Pancreas (tissue), 10 donors: ENCODE measurements at regions not wholly inside any gene's neighbourhood (a gene's known extent, or its start where the extent isn't known, plus 50 kb on each side); places are given as distances from the start of the nearest gene placed in this dataset.

ENCODE experiments used
- ATAC-seq, 4 donors: fragments of 200-7000 bp; cut with Tn5 transposase; one replicate each; pipeline versions ENCODE4 v1.8.0 to v1.9.1; 2020; ENCODE audit warnings: mild to moderate bottlenecking in 4 of 4, moderate library complexity in 4 of 4
- DNase-seq, 6 donors: peaks; one replicate each; pipeline ENCODE4 v3.0.0-alpha.2; 2020
- FAIRE-seq: peaks from 2 replicates; lab custom pipeline; 2012; peaks lifted over from hg19 to GRCh38; lab: Jason Lieb, UNC
- H3K27ac ChIP-seq, 4 donors: fragments of 200-600 bp; sonication (generic); 1 replicate in 3 of 4; 2 replicates in 1 of 4; pipeline versions ENCODE4 v1.5.0 to v1.8.0; 2020
- H3K27me3 ChIP-seq, 4 donors: fragments of 200-600 bp; one replicate each; pipeline ENCODE4 v1.8.0; 2021
- H3K36me3 ChIP-seq, 3 donors: fragments of 200-600 bp; sonication (generic) in 1 of 3; one replicate each; pipeline versions ENCODE4 v1.5.0 to v1.8.0; 2020 to 2021
- H3K4me1 ChIP-seq, 3 donors: fragments of 200-600 bp; one replicate each; pipeline ENCODE4 v1.8.0; 2021
- H3K4me3 ChIP-seq, 4 donors: fragments of 200-600 bp; sonication (generic) in 2 of 4; one replicate each; pipeline versions ENCODE4 v1.5.0 to v1.8.0; 2020 to 2021
- H3K9me3 ChIP-seq, 4 donors: fragments of 200-600 bp; one replicate each; pipeline ENCODE4 v1.8.0; 2021
- CTCF ChIP-seq, 4 donors: fragments of 200-600 bp; sonication (generic) in 3 of 4; IDR thresholded peaks; one replicate each; pipeline versions ENCODE4 v1.5.0 to v1.8.0; 2021; ENCODE audit warnings: antibody characterized with exemption in 4 of 4
- WGBS, 2 donors: extraction: QIAGEN DNeasy Blood & Tissue Kit; methylation state at CpG; one replicate each; pipeline ENCODE4 v1.1.7; 2013; 5-methylcytosine and 5-hydroxymethylcytosine counted together
- intact Hi-C, 3 donors: fragments of 100-400 bp; cut with DNase I; formaldehyde crosslinking; loops; one replicate each; pipeline versions ENCODE4 v1.11.1 to v1.14.2; 2022
- donor health status: healthy with polysubstance abuse.
- donor health status: DM: no; HTN: no; CAD: no; lungs with moderate emphysema.
- donor health status: DM: no; HTN: no; CAD: no.
- donor health status: control.
- donor health status: control.
- donor health status: Bipolar disorder and iron deficiency.
- donor health status: DM: yes; HTN: yes; CAD: no.
- donor health status: DM: no; HTN: no; CAD: no.
- donor health status: DM: no; HTN: no; CAD: no.
- donor health status: DM: yes; HTN: yes; CAD: no.

- intact Hi-C loops: no loop called here
- H3K4me3 ChIP-seq: no peak overlapping the region
- no peaks in the 10 kb centered on the region for H3K4me1 ChIP-seq
- FAIRE-seq: no peak
- no peaks in the 10 kb centered on the region for H3K9me3 ChIP-seq
- no peaks in the 10 kb centered on the region for H3K27me3 ChIP-seq
- ATAC-seq: no peak
- DNase-seq: no peak
- no peaks in the 10 kb centered on the region for H3K36me3 ChIP-seq
- WGBS, 2 donors: 42 to 46% methylated on average over 2 of the region's 2 CpGs
- H3K27ac ChIP-seq: no peak overlapping the region
- TF ChIP-seq CTCF (IDR thresholded peaks at IDR 0.05): no peak
Measured at GRCh38 chr1:79255421-79255820, 248.9 kb upstream of the ADGRL4 start.

DNA sequence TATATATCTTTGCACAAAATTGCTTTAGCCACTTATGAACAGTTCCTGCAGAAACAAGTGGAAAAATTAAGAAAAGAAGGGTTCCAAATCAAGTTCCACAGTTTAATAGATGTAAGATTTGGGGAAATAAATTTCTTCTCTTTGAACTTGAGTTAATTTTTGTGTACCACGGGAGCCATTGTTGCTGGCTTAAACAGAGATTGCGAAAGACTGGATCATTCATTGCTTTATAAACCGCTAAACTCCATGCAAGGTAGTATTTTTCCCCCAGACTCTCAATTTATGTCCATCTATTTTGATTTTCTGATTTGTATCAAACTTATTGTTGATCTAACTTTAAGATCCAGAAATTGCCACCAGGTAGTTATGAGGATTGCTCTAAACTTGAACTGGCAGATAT, 246.1 kb upstream of the ADGRL4 start:
- ATAC-seq (no peak), DNase-seq (no peak), FAIRE-seq (no peak)
- intact Hi-C loops: no loop called here
- TF ChIP-seq CTCF (IDR thresholded peaks at IDR 0.05): no peak
- H3K4me1 ChIP-seq: no peaks in the 10 kb centered on the region
- H3K4me3 ChIP-seq: no peak overlapping the region
- no peaks in the 10 kb centered on the region for H3K36me3 ChIP-seq
- no peaks in the 10 kb centered on the region for H3K9me3 ChIP-seq
- no peaks in the 10 kb centered on the region for H3K27me3 ChIP-seq
- H3K27ac ChIP-seq: no peak overlapping the region
- 75 to 83% methylated on average over 3 of the region's 3 CpGs for WGBS, 2 donors

- ATAC-seq (no peak), FAIRE-seq (no peak), DNase-seq (no peak)
- Histone ChIP-seq H3K9me3 (no peaks in the 10 kb centered on the region), H3K27ac (no peak overlapping the region), H3K36me3 (no peaks in the 10 kb centered on the region), H3K4me3 (no peak overlapping the region), H3K27me3 (no peaks in the 10 kb centered on the region), H3K4me1 (no peaks in the 10 kb centered on the region)
- TF ChIP-seq CTCF (IDR thresholded peaks at IDR 0.05): no peak
- intact Hi-C loops: no loop called here
- WGBS, 2 donors: 64 to 69% methylated on average over 5 of the region's 5 CpGs
Measured at GRCh38 chr1:79239840-79240239, 233.3 kb upstream of the ADGRL4 start.

DNA sequence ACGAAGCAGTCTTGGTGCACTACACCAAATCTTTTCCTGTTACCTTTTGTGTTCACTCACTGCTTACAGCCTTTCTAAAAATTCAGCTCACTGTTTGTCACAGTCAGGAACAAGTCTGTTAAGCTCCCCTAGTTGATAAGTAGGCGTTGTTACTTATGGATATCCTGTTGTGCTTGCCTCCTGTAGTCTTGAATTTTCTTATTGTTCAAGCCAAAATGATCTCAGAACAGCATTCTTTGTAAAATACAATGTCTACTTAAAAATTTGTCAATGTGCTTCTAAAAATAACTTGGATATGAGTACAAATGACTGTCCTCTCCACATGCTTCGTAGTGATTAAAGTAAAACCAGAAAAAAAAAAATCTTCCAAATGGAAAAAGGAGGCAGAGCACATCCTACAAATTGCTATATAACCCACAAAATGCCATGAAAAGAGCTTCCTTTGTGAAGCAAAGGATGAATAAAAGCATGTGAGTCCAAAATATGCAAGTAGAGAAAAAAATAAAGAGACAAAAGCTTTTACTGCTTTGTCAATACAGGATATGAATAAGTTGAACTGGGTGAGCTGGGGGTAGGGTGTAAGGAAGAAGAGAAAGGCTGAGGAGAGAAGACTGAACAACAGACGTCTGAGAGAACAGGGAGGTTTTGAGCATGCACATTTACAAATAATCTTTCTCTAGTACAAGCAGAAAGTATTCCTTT, 228.9 kb upstream of the ADGRL4 start:
- intact Hi-C loops: no loop called here
- ATAC-seq: no peak

More for the DNA sequence above, 228.9 kb upstream of the ADGRL4 start:
- no peaks in the 10 kb centered on the region for H3K9me3 ChIP-seq
- WGBS, 2 donors: 8 to 15% methylated on average over 4 of the region's 4 CpGs
- H3K4me1 ChIP-seq: no peaks in the 10 kb centered on the region
- no peak for DNase-seq
- H3K36me3 ChIP-seq: no peaks in the 10 kb centered on the region
- no peak for FAIRE-seq
- no peaks in the 10 kb centered on the region for H3K27me3 ChIP-seq
- TF ChIP-seq CTCF (IDR thresholded peaks at IDR 0.05): no peak
- H3K4me3 ChIP-seq: no peak overlapping the region
- no peak overlapping the region for H3K27ac ChIP-seq
